ENCODE measurements at regions not wholly inside any gene's neighbourhood (a gene's known extent, or its start where the extent isn't known, plus 50 kb on each side); places are given as distances from the start of the nearest gene placed in this dataset.

DNA sequence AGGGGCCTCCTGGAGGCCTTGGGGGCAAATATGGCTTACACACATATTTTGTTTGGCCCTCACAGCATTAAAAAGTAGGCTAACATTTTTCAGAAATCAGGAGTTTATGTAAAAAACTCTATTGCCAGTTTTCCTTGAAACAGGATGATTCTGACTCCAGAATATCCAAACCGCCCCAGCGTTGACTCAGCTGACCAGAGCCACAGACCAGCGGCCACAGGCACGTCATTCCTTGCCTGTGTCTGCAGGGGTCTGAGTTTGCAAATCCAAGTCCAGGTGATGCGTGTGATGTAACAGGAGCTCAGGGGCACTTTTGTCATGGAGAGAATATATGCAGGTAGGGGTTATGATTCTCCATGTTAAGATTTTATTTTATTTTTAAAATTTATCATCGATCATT lies 79.4 kb upstream of the ALKAL2 start:
- TF ChIP-seq, protein P1, sequence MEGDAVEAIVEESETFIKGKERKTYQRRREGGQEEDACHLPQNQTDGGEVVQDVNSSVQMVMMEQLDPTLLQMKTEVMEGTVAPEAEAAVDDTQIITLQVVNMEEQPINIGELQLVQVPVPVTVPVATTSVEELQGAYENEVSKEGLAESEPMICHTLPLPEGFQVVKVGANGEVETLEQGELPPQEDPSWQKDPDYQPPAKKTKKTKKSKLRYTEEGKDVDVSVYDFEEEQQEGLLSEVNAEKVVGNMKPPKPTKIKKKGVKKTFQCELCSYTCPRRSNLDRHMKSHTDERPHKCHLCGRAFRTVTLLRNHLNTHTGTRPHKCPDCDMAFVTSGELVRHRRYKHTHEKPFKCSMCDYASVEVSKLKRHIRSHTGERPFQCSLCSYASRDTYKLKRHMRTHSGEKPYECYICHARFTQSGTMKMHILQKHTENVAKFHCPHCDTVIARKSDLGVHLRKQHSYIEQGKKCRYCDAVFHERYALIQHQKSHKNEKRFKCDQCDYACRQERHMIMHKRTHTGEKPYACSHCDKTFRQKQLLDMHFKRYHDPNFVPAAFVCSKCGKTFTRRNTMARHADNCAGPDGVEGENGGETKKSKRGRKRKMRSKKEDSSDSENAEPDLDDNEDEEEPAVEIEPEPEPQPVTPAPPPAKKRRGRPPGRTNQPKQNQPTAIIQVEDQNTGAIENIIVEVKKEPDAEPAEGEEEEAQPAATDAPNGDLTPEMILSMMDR (IDR thresholded peaks at IDR 0.05), result no peak
- no peak for TF ChIP-seq POLR2A (IDR thresholded peaks at IDR 0.05)
